Neural crest cell (in vitro differentiated cells): ENCODE measurements at regions not wholly inside any gene's neighbourhood (a gene's known extent, or its start where the extent isn't known, plus 50 kb on each side); places are given as distances from the start of the nearest gene placed in this dataset.

Experiments
- DNase-seq: peaks from one replicate; pipeline ENCODE4 v3.0.0; 2021; ENCODE audit warnings: low read depth, mixed read lengths, low spot score
- H3K27ac Mint-ChIP-seq: one replicate; pipeline ENCODE4 v1.8.0; 2021; ENCODE audit warnings: mild to moderate bottlenecking, mixed read lengths; ENCODE audit not compliant: unreplicated experiment
- H3K27me3 Mint-ChIP-seq: 2 replicates; pipeline ENCODE4 v1.8.0; 2021; ENCODE audit warnings: low read depth, mild to moderate bottlenecking, mixed read lengths
- H3K36me3 Mint-ChIP-seq: 2 replicates; pipeline ENCODE4 v1.8.0; 2021; ENCODE audit warnings: low read depth, mild to moderate bottlenecking, mixed read lengths
- H3K4me1 Mint-ChIP-seq: 2 replicates; pipeline ENCODE4 v1.8.0; 2021; ENCODE audit warnings: mixed read lengths
- H3K4me3 Mint-ChIP-seq: one replicate; pipeline ENCODE4 v1.8.0; 2021; ENCODE audit warnings: mild to moderate bottlenecking, mixed read lengths
- H3K9me3 Mint-ChIP-seq: 2 replicates; pipeline ENCODE4 v1.8.0; 2021; ENCODE audit warnings: mixed read lengths
- TF ChIP-seq, protein P1 (sequence below): fragments of 200-600 bp; sonication (generic); conservative IDR thresholded peaks from 2 replicates; pipeline ENCODE4 v1.5.0; 2021; ENCODE audit warnings: antibody characterized with exemption, mild to moderate bottlenecking

DNA sequence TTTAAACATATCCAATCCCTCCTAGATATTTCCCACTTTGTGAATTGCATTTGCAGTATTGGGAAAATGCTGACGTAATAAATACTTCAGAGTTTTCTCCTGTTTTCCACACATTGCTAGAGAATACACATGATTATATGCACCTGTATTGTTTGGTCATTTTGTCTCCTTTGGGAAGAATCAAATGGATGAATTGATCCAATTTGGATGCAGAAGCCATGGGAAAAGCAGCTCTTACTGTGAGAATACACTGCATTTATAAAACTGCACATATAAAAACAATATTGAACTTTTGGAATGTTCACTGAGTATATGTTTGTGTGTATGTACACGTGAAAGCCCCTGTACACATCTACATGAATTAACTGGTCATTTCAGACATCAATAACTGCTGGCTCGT lies 306.6 kb upstream of the LYPLAL1 start:
- Mint-ChIP-seq H3K9me3 (peaks cover 4% of the 10 kb centered on the region), H3K4me3 (no peak overlapping the region), H3K36me3 (no peaks in the 10 kb centered on the region), H3K27ac (no peak overlapping the region), H3K4me1 (peaks cover 5% of the 10 kb centered on the region), H3K27me3 (no peaks in the 10 kb centered on the region)
- TF ChIP-seq, protein P1, sequence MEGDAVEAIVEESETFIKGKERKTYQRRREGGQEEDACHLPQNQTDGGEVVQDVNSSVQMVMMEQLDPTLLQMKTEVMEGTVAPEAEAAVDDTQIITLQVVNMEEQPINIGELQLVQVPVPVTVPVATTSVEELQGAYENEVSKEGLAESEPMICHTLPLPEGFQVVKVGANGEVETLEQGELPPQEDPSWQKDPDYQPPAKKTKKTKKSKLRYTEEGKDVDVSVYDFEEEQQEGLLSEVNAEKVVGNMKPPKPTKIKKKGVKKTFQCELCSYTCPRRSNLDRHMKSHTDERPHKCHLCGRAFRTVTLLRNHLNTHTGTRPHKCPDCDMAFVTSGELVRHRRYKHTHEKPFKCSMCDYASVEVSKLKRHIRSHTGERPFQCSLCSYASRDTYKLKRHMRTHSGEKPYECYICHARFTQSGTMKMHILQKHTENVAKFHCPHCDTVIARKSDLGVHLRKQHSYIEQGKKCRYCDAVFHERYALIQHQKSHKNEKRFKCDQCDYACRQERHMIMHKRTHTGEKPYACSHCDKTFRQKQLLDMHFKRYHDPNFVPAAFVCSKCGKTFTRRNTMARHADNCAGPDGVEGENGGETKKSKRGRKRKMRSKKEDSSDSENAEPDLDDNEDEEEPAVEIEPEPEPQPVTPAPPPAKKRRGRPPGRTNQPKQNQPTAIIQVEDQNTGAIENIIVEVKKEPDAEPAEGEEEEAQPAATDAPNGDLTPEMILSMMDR, result no peak
- DNase-seq, result no peak

DNA sequence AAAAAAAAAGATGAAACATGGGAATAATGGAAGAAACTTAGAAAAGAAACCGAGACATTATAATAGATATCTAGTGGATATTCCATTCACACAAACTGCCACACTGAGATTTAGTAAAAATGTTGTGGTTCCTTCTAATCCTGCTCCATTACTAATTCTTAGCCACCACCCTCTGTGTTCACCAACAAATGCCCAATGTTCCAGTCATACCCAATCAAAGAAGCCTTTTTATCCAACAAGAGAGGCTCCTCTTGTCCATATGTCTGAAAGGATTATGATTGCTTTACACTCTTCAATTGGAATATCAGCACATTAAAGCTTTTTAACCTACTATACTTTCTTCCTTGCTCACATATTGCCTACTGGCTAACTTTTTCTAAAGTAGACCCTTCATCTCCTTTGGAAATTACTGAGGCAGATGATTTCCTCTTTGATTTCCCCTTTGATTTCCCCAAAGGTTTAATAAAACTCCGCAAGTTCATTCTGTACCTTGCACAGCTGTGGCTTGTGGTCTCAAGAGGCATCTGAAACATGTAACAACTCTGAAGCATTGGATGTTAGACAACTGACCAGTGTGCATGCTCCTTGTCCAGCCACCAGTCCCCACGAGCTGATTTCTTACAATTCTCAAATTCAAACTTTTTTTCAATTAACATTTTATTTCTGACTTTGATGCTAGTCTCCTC lies 305.6 kb upstream of the LYPLAL1 start:
- no peak for DNase-seq
- H3K4me3 Mint-ChIP-seq, result no peak overlapping the region
- no peaks in the 10 kb centered on the region for H3K27me3 Mint-ChIP-seq
- H3K9me3 Mint-ChIP-seq, result peaks cover 4% of the 10 kb centered on the region
- H3K27ac Mint-ChIP-seq, result no peak overlapping the region
- peaks cover 5% of the 10 kb centered on the region for H3K4me1 Mint-ChIP-seq
- TF ChIP-seq, protein P1, result no peak
- H3K36me3 Mint-ChIP-seq, result no peaks in the 10 kb centered on the region

DNA sequence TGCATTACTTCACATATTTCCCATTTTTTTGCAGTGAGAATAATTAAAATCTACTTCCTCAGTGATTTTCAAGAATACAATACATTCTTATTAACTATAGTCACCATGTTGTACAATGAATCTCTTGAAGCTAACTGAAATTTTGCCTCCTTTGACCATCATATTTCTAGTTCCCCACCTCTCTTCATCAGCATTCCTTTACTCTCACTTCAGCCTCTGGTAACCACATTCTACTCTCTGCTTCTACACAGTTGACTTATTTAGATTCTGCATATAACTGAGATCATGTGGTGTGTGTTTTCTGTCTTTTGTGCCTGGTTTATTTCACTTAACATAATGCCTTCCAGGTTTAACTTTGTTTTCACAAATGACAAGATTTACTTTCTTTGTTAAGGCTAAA lies 304.4 kb upstream of the LYPLAL1 start:
- DNase-seq, result no peak
- Mint-ChIP-seq H3K4me1 (peaks cover 7% of the 10 kb centered on the region), H3K27ac (no peak overlapping the region)

DNA sequence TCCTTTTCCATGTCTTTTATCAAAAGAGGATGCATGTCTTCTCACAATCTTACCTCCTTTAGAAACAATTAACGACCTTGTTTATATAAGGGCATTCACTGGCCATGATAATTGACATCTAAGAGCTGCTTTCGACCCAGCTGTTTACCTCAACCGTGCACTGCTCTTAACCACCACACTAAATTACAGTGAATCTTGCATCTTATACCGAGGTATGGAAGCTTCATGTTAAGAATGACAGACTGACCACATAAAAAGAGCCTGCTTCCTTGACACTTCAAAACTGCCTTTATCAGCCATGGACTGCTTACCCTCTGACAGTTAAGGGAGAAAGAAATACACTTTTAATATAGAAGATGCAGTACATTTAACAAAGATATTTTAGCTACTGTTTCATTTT lies 301.7 kb upstream of the LYPLAL1 start:
- peaks cover 9% of the 10 kb centered on the region for H3K4me1 Mint-ChIP-seq
- H3K4me3 Mint-ChIP-seq, result no peak overlapping the region
- H3K36me3 Mint-ChIP-seq, result no peaks in the 10 kb centered on the region

More for the DNA sequence above, 304.4 kb upstream of the LYPLAL1 start:
- no peak overlapping the region for H3K4me3 Mint-ChIP-seq
- H3K36me3 Mint-ChIP-seq, result no peaks in the 10 kb centered on the region
- peaks cover 4% of the 10 kb centered on the region for H3K9me3 Mint-ChIP-seq
- TF ChIP-seq, protein P1, result no peak
- H3K27me3 Mint-ChIP-seq, result no peaks in the 10 kb centered on the region

DNA sequence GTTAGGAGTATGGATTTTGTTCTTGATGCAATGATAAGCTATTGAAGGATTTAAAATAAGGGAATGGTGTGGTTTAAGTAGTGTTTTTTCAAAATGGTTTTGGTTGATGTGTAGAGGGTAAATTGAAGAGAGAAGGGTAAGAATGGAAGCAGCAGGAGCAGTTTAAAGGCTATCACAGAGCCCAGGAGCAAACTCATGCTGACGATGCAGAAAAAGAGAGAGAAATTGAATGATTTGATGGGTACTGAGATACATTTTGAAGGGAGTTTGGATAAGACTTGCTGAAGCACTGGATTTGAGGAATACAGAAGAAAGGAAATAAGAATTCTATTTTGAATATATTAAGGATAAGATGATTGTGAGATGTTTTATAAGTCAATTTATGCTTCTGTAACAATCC lies 300.8 kb upstream of the LYPLAL1 start:
- H3K4me3 Mint-ChIP-seq, result no peak overlapping the region
- H3K27me3 Mint-ChIP-seq, result no peaks in the 10 kb centered on the region
- no peaks in the 10 kb centered on the region for H3K36me3 Mint-ChIP-seq
- peaks cover 4% of the 10 kb centered on the region for H3K9me3 Mint-ChIP-seq
- H3K27ac Mint-ChIP-seq, result no peak overlapping the region
- TF ChIP-seq, protein P1, result no peak
- no peak for DNase-seq
- peaks cover 8% of the 10 kb centered on the region for H3K4me1 Mint-ChIP-seq

More for the DNA sequence above, 301.7 kb upstream of the LYPLAL1 start:
- DNase-seq, result no peak
- no peak overlapping the region for H3K27ac Mint-ChIP-seq
- H3K27me3 Mint-ChIP-seq, result no peaks in the 10 kb centered on the region
- peaks cover 4% of the 10 kb centered on the region for H3K9me3 Mint-ChIP-seq
- TF ChIP-seq, protein P1, result no peak
